ENCODE measurements at regions not wholly inside any gene's neighbourhood (a gene's known extent, or its start where the extent isn't known, plus 50 kb on each side); places are given as distances from the start of the nearest gene placed in this dataset.

GRCh38 chr18:2197946-2198345, 373.4 kb downstream of the METTL4 start:
- TF ChIP-seq CTCF (IDR thresholded peaks at IDR 0.05): no peak
- Histone ChIP-seq H3K9me3 (no peaks in the 10 kb centered on the region), H3K4me3 (ENCODE audit: low read depth in 1 of 2, low read length in 1 of 2) (no peak overlapping the region), H3K27me3 (peaks cover 25% of the 10 kb centered on the region), H3K4me1 (ENCODE audit: control insufficient read depth in 1 of 2, insufficient read depth in 1 of 2, low read depth in 1 of 2, low read length in 1 of 2) (peaks cover 0 to 3% of the 10 kb centered on the region in 2 experiments), H3K27ac (no peak overlapping the region), H3K36me3 (no peaks in the 10 kb centered on the region)

GRCh38 chr18:2199060-2199459, 372.2 kb downstream of the METTL4 start:
- peaks cover 0 to 3% of the 10 kb centered on the region in 2 experiments for H3K4me1 ChIP-seq (ENCODE audit: control insufficient read depth in 1 of 2, insufficient read depth in 1 of 2, low read depth in 1 of 2, low read length in 1 of 2)
- no peaks in the 10 kb centered on the region for H3K9me3 ChIP-seq
- H3K27me3 ChIP-seq: peaks cover 25% of the 10 kb centered on the region
- no peak overlapping the region for H3K4me3 ChIP-seq (ENCODE audit: low read depth in 1 of 2, low read length in 1 of 2)
- no peak overlapping the region for H3K27ac ChIP-seq
- TF ChIP-seq CTCF (IDR thresholded peaks at IDR 0.05): no peak
- H3K36me3 ChIP-seq: no peaks in the 10 kb centered on the region

- H3K36me3 ChIP-seq: no peaks in the 10 kb centered on the region
- H3K27me3 ChIP-seq: peaks cover 16% of the 10 kb centered on the region
- peaks cover 0 to 3% of the 10 kb centered on the region in 2 experiments for H3K4me1 ChIP-seq (ENCODE audit: control insufficient read depth in 1 of 2, insufficient read depth in 1 of 2, low read depth in 1 of 2, low read length in 1 of 2)
- H3K27ac ChIP-seq: no peak overlapping the region
- no peak overlapping the region for H3K4me3 ChIP-seq (ENCODE audit: low read depth in 1 of 2, low read length in 1 of 2)
- no peak for TF ChIP-seq CTCF (IDR thresholded peaks at IDR 0.05)
- H3K9me3 ChIP-seq: no peaks in the 10 kb centered on the region
Observed at GRCh38 chr18:2201036-2201600, 370.2 kb downstream of the METTL4 start.

GRCh38 chr18:2204736-2205135, 366.6 kb downstream of the METTL4 start:
- Histone ChIP-seq H3K9me3 (no peaks in the 10 kb centered on the region), H3K4me3 (ENCODE audit: low read depth in 1 of 2, low read length in 1 of 2) (no peak overlapping the region), H3K27ac (no peak overlapping the region), H3K4me1 (ENCODE audit: control insufficient read depth in 1 of 2, insufficient read depth in 1 of 2, low read depth in 1 of 2, low read length in 1 of 2) (no peaks in the 10 kb centered on the region), H3K27me3 (peaks cover 33% of the 10 kb centered on the region), H3K36me3 (no peaks in the 10 kb centered on the region)
- TF ChIP-seq CTCF (IDR thresholded peaks at IDR 0.05): no peak

GRCh38 chr18:2207294-2207693, 364.0 kb downstream of the METTL4 start:
- no peaks in the 10 kb centered on the region for H3K36me3 ChIP-seq
- no peak for TF ChIP-seq CTCF (IDR thresholded peaks at IDR 0.05)
- no peaks in the 10 kb centered on the region for H3K9me3 ChIP-seq
- peaks cover 19% of the 10 kb centered on the region for H3K27me3 ChIP-seq
- H3K4me3 ChIP-seq (ENCODE audit: low read depth in 1 of 2, low read length in 1 of 2): no peak overlapping the region
- H3K4me1 ChIP-seq (ENCODE audit: control insufficient read depth in 1 of 2, insufficient read depth in 1 of 2, low read depth in 1 of 2, low read length in 1 of 2): no peaks in the 10 kb centered on the region
- no peak overlapping the region for H3K27ac ChIP-seq
